ENCODE measurements at regions not wholly inside any gene's neighbourhood (a gene's known extent, or its start where the extent isn't known, plus 50 kb on each side); places are given as distances from the start of the nearest gene placed in this dataset.

DNA sequence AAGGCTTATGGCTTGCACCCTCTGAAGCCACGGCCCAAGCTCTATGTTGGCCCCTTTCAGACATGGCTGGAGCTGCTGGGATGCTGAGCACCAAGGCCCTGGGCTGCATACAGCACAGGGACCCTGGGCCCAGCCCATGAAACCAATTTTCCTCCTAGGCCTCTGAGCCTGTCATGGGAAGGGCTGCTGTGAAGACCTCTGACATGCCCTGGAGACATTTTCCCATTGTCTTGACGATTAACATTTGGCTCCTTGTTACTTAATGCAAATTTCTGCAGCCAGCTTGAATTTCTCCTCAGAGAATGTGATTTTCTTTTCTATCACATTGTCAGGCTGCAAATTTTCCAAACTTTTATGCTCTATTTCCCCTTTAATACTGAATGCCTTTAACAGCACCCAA, 844.7 kb downstream of the PCDH18 start:
- Histone ChIP-seq H2BK20ac (ENCODE audit: low read depth, low read length) (no peak overlapping the region), H3K27ac (ENCODE audit: insufficient read depth, low read length) (no peak overlapping the region), H3K27me3 (ENCODE audit: control insufficient read depth, insufficient read depth, low read length) (no peaks in the 10 kb centered on the region), H4K5ac (ENCODE audit: low read depth, low read length) (no peak overlapping the region), H2BK15ac (ENCODE audit: low read depth, low read length) (no peak overlapping the region), H3K4me3 (ENCODE audit: insufficient read depth, low read depth, low read length) (no peak overlapping the region), H2BK120ac (ENCODE audit: low read depth, low read length) (no peak overlapping the region), H4K8ac (ENCODE audit: low read depth in 2 of 2, low read length in 2 of 2) (no peak overlapping the region), H3K18ac (ENCODE audit: low read depth, low read length) (no peak overlapping the region), H3K14ac (replicated peaks; ENCODE audit: low read depth, low read length) (no peak overlapping the region), H4K20me1 (ENCODE audit: insufficient read depth, low read length) (no peaks in the 10 kb centered on the region), H3K9me1 (ENCODE audit: insufficient read depth, low read length) (no peaks in the 10 kb centered on the region), H3K4me1 (ENCODE audit: control insufficient read depth, insufficient read depth, low read length) (no peaks in the 10 kb centered on the region), H2AFZ (replicated peaks; ENCODE audit: low read length, poor library complexity) (no peak overlapping the region), H3K56ac (ENCODE audit: extremely low read depth, insufficient read depth, low read length) (no peak overlapping the region), H3K4me2 (ENCODE audit: low read depth, low read length) (no peak overlapping the region), H2AK9ac (replicated peaks; ENCODE audit: low read depth, low read length, poor library complexity) (no peak overlapping the region), H3K23ac (ENCODE audit: low read depth, low read length) (no peak overlapping the region), H3K4ac (ENCODE audit: low read depth, low read length) (no peak overlapping the region), H3K9ac (ENCODE audit: low read depth, low read length) (no peak overlapping the region), H3K79me1 (ENCODE audit: low read depth in 1 of 2, low read length in 2 of 2) (no peaks in the 10 kb centered on the region), H2AK5ac (ENCODE audit: low read depth, low read length) (no peak overlapping the region), H3K9me3 (ENCODE audit: control insufficient read depth, insufficient read depth, low read length) (no peaks in the 10 kb centered on the region), H3K36me3 (ENCODE audit: control insufficient read depth, insufficient read depth, low read length) (no peaks in the 10 kb centered on the region), H2BK5ac (ENCODE audit: low read depth, low read length, poor library complexity, severe bottlenecking) (no peak overlapping the region), H4K91ac (ENCODE audit: insufficient read depth, low read depth, low read length) (no peak overlapping the region)
- dilution Hi-C loops (cut with HindIII; ENCODE audit: low sequenced_read_pairs, unreplicated experiment) (no loop called here), in situ Hi-C loops (cut with MboI; ENCODE audit: low sequenced_read_pairs) (no loop called here), intact Hi-C loops (cut with micrococcal nuclease) (loop anchor here (2.0 kb wide), 1 partner anchor 177 kb away; no protein-coding TSS in a partner anchor)
- TF ChIP-seq NFE2L2 (IDR thresholded peaks at IDR 0.05; ENCODE audit: low read depth, low read length): no peak
- TF ChIP-seq BHLHE40 (IDR thresholded peaks at IDR 0.05; ENCODE audit: low read depth, low read length): no peak
- no peak for TF ChIP-seq CHD1 (IDR thresholded peaks at IDR 0.05; ENCODE audit: low read depth, low read length)
- TF ChIP-seq RCOR1 (IDR thresholded peaks at IDR 0.05; ENCODE audit: insufficient replicate concordance, low read length): no peak
- TF ChIP-seq, protein P1, sequence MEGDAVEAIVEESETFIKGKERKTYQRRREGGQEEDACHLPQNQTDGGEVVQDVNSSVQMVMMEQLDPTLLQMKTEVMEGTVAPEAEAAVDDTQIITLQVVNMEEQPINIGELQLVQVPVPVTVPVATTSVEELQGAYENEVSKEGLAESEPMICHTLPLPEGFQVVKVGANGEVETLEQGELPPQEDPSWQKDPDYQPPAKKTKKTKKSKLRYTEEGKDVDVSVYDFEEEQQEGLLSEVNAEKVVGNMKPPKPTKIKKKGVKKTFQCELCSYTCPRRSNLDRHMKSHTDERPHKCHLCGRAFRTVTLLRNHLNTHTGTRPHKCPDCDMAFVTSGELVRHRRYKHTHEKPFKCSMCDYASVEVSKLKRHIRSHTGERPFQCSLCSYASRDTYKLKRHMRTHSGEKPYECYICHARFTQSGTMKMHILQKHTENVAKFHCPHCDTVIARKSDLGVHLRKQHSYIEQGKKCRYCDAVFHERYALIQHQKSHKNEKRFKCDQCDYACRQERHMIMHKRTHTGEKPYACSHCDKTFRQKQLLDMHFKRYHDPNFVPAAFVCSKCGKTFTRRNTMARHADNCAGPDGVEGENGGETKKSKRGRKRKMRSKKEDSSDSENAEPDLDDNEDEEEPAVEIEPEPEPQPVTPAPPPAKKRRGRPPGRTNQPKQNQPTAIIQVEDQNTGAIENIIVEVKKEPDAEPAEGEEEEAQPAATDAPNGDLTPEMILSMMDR (conservative IDR thresholded peaks at IDR 0.05; ENCODE audit: low read depth, low read length): no peak
- TF ChIP-seq MAFK (IDR thresholded peaks at IDR 0.05; ENCODE audit: low read depth, low read length): no peak
- no peak for TF ChIP-seq MXI1 (IDR thresholded peaks at IDR 0.05; ENCODE audit: borderline replicate concordance, low read depth, low read length)
- no peak for TF ChIP-seq RAD21 (IDR thresholded peaks at IDR 0.05; ENCODE audit: low read length)
- TF ChIP-seq FOS (IDR thresholded peaks at IDR 0.05; ENCODE audit: low read depth, low read length): no peak
- no TSS peak for BruUV-seq (replicated peaks)
- ChIA-PET CTCF (interaction anchor here (1.5 kb wide), 1 partner anchor 177 kb away, joined by 5 read pairs; no protein-coding TSS in a partner anchor), POLR2A (ENCODE audit: unreplicated experiment) (no interaction called here)
- no peak for ATAC-seq (ENCODE audit: low read depth)
- WGBS, 2 experiments (ENCODE audit: extremely low coverage in 2 of 2, insufficient read length in 1 of 2): 64% methylated on average over 2 of the region's 2 CpGs; no CpG with 5 or more reads in 1 of the 2 experiments
- DNase-seq: no peak

Measured in IMR-90 (cell line).